ENCODE measurements at regions not wholly inside any gene's neighbourhood (a gene's known extent, or its start where the extent isn't known, plus 50 kb on each side); places are given as distances from the start of the nearest gene placed in this dataset.

DNA sequence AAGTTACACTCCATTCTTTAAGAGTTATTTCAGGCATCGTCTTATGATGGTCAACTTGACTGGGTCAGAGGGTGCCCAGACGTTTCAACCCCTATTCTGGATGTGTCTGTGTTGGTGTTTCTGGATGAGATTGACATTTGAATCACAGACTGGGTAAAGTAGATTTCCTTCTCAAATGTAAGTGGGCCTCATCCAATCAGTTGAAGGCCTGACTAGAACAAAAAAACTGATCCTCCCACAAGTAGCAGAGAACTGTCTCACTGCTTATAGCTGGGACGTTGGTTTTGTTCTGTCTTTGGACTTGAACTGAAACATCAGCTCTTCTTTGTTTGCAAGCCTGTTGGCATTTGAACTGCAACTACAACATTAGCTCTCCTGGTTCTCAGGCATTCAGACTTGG lies 76.3 kb upstream of the LYZL1 start:
- TF ChIP-seq, protein P1, sequence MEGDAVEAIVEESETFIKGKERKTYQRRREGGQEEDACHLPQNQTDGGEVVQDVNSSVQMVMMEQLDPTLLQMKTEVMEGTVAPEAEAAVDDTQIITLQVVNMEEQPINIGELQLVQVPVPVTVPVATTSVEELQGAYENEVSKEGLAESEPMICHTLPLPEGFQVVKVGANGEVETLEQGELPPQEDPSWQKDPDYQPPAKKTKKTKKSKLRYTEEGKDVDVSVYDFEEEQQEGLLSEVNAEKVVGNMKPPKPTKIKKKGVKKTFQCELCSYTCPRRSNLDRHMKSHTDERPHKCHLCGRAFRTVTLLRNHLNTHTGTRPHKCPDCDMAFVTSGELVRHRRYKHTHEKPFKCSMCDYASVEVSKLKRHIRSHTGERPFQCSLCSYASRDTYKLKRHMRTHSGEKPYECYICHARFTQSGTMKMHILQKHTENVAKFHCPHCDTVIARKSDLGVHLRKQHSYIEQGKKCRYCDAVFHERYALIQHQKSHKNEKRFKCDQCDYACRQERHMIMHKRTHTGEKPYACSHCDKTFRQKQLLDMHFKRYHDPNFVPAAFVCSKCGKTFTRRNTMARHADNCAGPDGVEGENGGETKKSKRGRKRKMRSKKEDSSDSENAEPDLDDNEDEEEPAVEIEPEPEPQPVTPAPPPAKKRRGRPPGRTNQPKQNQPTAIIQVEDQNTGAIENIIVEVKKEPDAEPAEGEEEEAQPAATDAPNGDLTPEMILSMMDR (IDR thresholded peaks at IDR 0.05; ENCODE audit: unreplicated experiment in 3 of 3), result no peak
- peaks cover 5% of the 10 kb centered on the region for H3K27me3 Mint-ChIP-seq (ENCODE audit: low read depth)
- H3K4me3 Mint-ChIP-seq, result no peak overlapping the region
- no peak overlapping the region for H3K27ac Mint-ChIP-seq
- H3K9me3 Mint-ChIP-seq, result peaks cover 17% of the 10 kb centered on the region
- no peaks in the 10 kb centered on the region for H3K36me3 Mint-ChIP-seq (ENCODE audit: low read depth)
- H3K4me1 Mint-ChIP-seq, result no peaks in the 10 kb centered on the region

DNA sequence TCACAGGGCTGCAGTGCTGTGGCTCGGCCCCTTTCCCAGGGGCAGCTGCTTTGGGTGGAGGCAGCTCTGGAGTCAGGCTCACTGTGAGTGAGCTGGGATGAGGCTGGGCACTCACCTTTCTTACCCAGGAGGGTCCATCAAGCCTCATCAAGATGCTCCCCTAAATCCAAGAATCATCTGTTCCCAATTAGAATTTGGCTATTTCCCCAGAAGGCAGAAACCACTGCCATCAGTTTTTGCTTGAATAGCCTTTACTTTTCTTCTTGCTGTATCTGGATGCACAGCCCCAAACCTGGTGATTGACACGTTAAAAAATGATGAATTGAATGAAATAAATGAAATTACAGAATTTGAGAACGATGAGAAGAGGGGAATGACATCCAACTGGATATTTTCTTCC lies 74.3 kb upstream of the LYZL1 start:
- Mint-ChIP-seq H3K4me3 (no peak overlapping the region), H3K4me1 (no peaks in the 10 kb centered on the region), H3K27ac (no peak overlapping the region), H3K27me3 (ENCODE audit: low read depth) (peaks cover 5% of the 10 kb centered on the region), H3K9me3 (peaks cover 15% of the 10 kb centered on the region), H3K36me3 (ENCODE audit: low read depth) (no peaks in the 10 kb centered on the region)
- TF ChIP-seq, protein P1 (IDR thresholded peaks at IDR 0.05; ENCODE audit: unreplicated experiment in 3 of 3), result no peak

DNA sequence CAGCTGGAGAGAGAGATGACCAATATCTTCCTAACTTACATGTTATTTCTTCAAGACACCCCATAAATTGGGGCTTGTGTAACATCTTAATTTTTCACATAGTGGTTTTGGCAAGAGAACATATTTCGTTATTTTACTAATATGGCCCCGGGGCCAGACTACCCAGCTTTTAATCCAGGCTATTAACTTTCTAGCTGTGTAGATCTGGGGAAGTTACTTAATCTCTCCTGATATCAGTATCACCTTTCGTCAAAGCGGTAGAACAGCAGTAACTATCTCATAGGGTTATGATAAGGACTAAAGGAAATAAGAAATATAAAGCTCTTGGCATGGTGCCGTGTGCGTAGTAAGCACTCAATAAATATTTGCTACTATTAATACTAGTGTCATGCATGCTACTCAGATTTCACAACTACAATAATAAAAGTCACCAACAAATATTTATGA lies 71.6 kb upstream of the LYZL1 start:
- Mint-ChIP-seq H3K4me1 (no peaks in the 10 kb centered on the region), H3K36me3 (ENCODE audit: low read depth) (no peaks in the 10 kb centered on the region), H3K27ac (no peak overlapping the region), H3K4me3 (no peak overlapping the region), H3K9me3 (peaks cover 5% of the 10 kb centered on the region), H3K27me3 (ENCODE audit: low read depth) (peaks cover 5% of the 10 kb centered on the region)
- TF ChIP-seq, protein P1 (IDR thresholded peaks at IDR 0.05; ENCODE audit: unreplicated experiment in 3 of 3), result no peak

DNA sequence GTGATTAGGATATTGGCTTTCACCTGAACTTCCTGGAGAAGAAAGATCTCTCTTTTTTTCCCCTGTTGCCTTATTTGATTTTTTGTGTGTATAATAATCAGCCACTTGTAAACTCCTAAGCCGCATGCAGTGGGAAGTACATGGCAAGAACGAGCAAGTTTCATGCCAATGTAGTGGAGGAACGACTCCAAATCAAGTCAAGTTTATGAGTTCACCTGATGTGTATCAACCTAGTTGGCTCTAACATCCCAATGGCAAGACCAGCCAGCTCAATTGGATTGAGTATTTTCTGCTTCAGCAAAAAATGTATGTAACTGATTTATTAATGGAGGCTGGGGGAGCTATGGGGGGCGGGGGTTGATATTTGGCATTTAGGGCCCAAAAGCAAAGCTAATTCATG lies 65.5 kb upstream of the LYZL1 start:
- H3K27ac Mint-ChIP-seq, result no peak overlapping the region
- no peak overlapping the region for H3K4me3 Mint-ChIP-seq
- H3K9me3 Mint-ChIP-seq, result no peaks in the 10 kb centered on the region
- H3K4me1 Mint-ChIP-seq, result peaks cover 6% of the 10 kb centered on the region
- TF ChIP-seq, protein P1 (IDR thresholded peaks at IDR 0.05; ENCODE audit: unreplicated experiment in 3 of 3), result no peak
- H3K27me3 Mint-ChIP-seq (ENCODE audit: low read depth), result no peaks in the 10 kb centered on the region
- no peaks in the 10 kb centered on the region for H3K36me3 Mint-ChIP-seq (ENCODE audit: low read depth)

DNA sequence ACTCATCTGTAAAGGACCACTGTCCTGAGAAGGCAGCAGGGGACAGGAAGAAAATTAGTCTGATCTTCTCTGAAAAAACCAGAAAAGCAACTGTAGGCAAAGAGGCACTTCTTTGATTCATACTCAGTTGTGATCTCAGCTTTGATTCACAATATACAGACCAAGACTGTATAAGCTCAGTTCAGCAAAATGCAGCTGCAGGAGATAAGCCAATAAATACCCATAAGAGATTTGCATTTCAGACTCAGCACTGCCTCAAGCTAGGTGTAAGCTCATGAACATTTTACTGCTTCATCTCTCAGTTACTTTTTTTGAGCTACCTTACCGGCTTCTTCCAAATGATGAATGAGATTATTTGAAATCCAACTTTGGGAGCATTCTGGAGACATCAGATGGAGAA lies 64.2 kb upstream of the LYZL1 start:
- H3K36me3 Mint-ChIP-seq (ENCODE audit: low read depth), result no peaks in the 10 kb centered on the region
- peaks cover 14% of the 10 kb centered on the region for H3K4me1 Mint-ChIP-seq
- TF ChIP-seq, protein P1 (IDR thresholded peaks at IDR 0.05; ENCODE audit: unreplicated experiment in 3 of 3), result no peak
- no peaks in the 10 kb centered on the region for H3K9me3 Mint-ChIP-seq
- no peak overlapping the region for H3K27ac Mint-ChIP-seq
- H3K27me3 Mint-ChIP-seq (ENCODE audit: low read depth), result no peaks in the 10 kb centered on the region
- H3K4me3 Mint-ChIP-seq, result no peak overlapping the region

DNA sequence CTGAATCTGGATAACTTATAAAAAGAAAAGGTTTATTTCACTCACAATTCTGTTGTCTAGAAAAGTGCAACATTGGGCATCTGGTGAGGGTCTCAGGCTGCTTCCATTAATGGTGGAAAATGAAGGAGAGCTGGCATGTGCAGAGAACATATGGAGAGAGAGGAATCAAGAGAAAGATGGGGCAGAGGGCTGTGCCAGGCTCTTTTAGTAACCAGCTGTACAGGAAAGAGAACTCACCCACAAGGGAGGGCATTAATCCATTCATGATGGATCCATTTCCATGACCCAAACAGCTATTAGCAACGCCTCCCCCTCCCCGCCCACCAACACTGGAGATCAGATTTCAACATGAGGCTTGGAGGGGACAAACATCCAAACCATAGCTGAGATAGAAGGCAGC lies 61.7 kb upstream of the LYZL1 start:
- H3K4me1 Mint-ChIP-seq, result peaks cover 14% of the 10 kb centered on the region
- H3K27ac Mint-ChIP-seq, result peak overlapping the region in 1 of 3 experiments; percentile 59

More for the DNA sequence above, 61.7 kb upstream of the LYZL1 start:
- H3K4me3 Mint-ChIP-seq, result no peak overlapping the region
- TF ChIP-seq, protein P1 (IDR thresholded peaks at IDR 0.05; ENCODE audit: unreplicated experiment in 3 of 3), result no peak
- no peaks in the 10 kb centered on the region for H3K27me3 Mint-ChIP-seq (ENCODE audit: low read depth)
- no peaks in the 10 kb centered on the region for H3K9me3 Mint-ChIP-seq
- no peaks in the 10 kb centered on the region for H3K36me3 Mint-ChIP-seq (ENCODE audit: low read depth)

Data from nephron (organoid).